Sigmoid colon (tissue), 4 donors: ENCODE measurements at regions not wholly inside any gene's neighbourhood (a gene's known extent, or its start where the extent isn't known, plus 50 kb on each side); places are given as distances from the start of the nearest gene placed in this dataset.

Experiments used
- CTCF ChIP-seq, 4 experiments: fragments of 450-650 bp in 3 of 4; fragments of 200-600 bp in 1 of 4; IDR thresholded peaks; one replicate each; pipeline ENCODE4 v1.5.1; 2016 to 2019; ENCODE audit warnings: antibody characterized with exemption in 4 of 4, mild to moderate bottlenecking in 3 of 4, moderate library complexity in 2 of 4
- POLR2AphosphoS5 ChIP-seq, 4 donors: sonication (generic); formaldehyde crosslinking; IDR thresholded peaks; one replicate each; pipeline ENCODE4 v1.6.1; 2017; ENCODE audit warnings: antibody characterized with exemption in 4 of 4

GRCh38 chr10:130889240-130889639 lies 422.3 kb downstream of the TCERG1L start:
- TF ChIP-seq POLR2AphosphoS5 (IDR thresholded peaks at IDR 0.05): no peak
- TF ChIP-seq CTCF (IDR thresholded peaks at IDR 0.05): no peak
